K562 (cell line): ENCODE measurements at regions not wholly inside any gene's neighbourhood (a gene's known extent, or its start where the extent isn't known, plus 50 kb on each side); places are given as distances from the start of the nearest gene placed in this dataset.
A peak's percentile ranks its signal among the peaks of the same experiment; 100 is the strongest.

Experiments
- ATAC-seq: fragments of 200-7000 bp; cut with Tn5 transposase; 3 replicates; pipeline ENCODE4 v1.9.1; 2020; ENCODE audit warnings: moderate library complexity
- BruUV-seq: library from RNA; stranded (reverse); fragments of 400-500 nt; replicated peaks from 2 replicates; lab custom pipeline; 2021; lab: Mats Ljungman, UMichigan
- CTCF ChIA-PET: fragments of 300-600 bp; formaldehyde crosslinking; extraction: SDS; loops from one replicate; lab custom pipeline; 2021; ENCODE audit warnings: low intra/inter-chr PET ratio; lab: Yijun Ruan, JAX
- POLR2A ChIA-PET: fragments of 300-600, 350-650 bp; sonication (Branson Sonifier 250); formaldehyde crosslinking; extraction: SDS; loops from one replicate; lab custom pipeline; 2021; ENCODE audit warnings: antibody characterized with exemption, inconsistent platforms; lab: Yijun Ruan, JAX
- DNase-seq, 4 experiments: peaks; one replicate each; pipeline versions ENCODE4 v3.0.0 to v3.0.0-alpha.2; 2011 to 2018; ENCODE audit warnings: low spot score in 3 of 4, mixed read lengths in 3 of 4; ENCODE audit errors: extremely low read depth in 1 of 4
- FAIRE-seq: peaks from 2 replicates; lab custom pipeline; 2011; peaks lifted over from hg19 to GRCh38; lab: Jason Lieb, UNC
- H2AFZ ChIP-seq: 2 replicates; pipeline ENCODE4 v1.6.0; 2011; ENCODE audit warnings: low read depth, low read length, control low read depth, inconsistent platforms
- H3K27ac ChIP-seq: fragments of 200-600 bp; 3 replicates; pipeline ENCODE4 v1.8.0; 2011; ENCODE audit warnings: low read depth, mild to moderate bottlenecking, control low read depth, inconsistent platforms, low read length, moderate library complexity, mixed read lengths; ENCODE audit errors: extremely low read depth
- H3K27me3 ChIP-seq, 2 experiments: fragments of 300-600 bp in 1 of 2; 2 replicates in 1 of 2; 3 replicates in 1 of 2; pipeline versions ENCODE4 v1.6.0 to v1.8.0; 2011; ENCODE audit warnings: inconsistent platforms in 2 of 2, low read length in 2 of 2, mild to moderate bottlenecking in 1 of 2, mixed read lengths in 1 of 2, moderate library complexity in 1 of 2; ENCODE audit not compliant: control insufficient read depth in 2 of 2, insufficient read depth in 2 of 2
- H3K36me3 ChIP-seq: fragments of 300-600 bp; 3 replicates; pipeline ENCODE4 v1.8.0; 2011; ENCODE audit warnings: mild to moderate bottlenecking, low read length, inconsistent platforms; ENCODE audit not compliant: control insufficient read depth, insufficient read depth
- H3K4me1 ChIP-seq, 2 experiments: fragments of 200-600 bp in 1 of 2; replicated peaks in 1 of 2; 2 replicates in 1 of 2; 3 replicates in 1 of 2; pipeline versions ENCODE4 v1.5.1 to v1.8.0; 2011; ENCODE audit warnings: inconsistent platforms in 2 of 2, low read length in 2 of 2, mild to moderate bottlenecking in 1 of 2, mixed read lengths in 1 of 2, moderate library complexity in 1 of 2; ENCODE audit not compliant: control insufficient read depth in 2 of 2, insufficient read depth in 2 of 2
- H3K4me2 ChIP-seq: 2 replicates; pipeline ENCODE4 v1.6.1; 2011; ENCODE audit warnings: low read length, control low read depth, inconsistent platforms, mixed read lengths; ENCODE audit not compliant: insufficient read depth
- H3K4me3 ChIP-seq: fragments of 200-600 bp; sonication (generic), shearing (Covaris generic); 2 replicates; pipeline ENCODE4 v1.5.1; 2016; ENCODE audit warnings: control low read depth, inconsistent platforms
- H3K79me2 ChIP-seq: fragments of 200-600 bp; 3 replicates; pipeline ENCODE4 v1.8.0; 2011; ENCODE audit warnings: low read length, inconsistent platforms; ENCODE audit not compliant: control insufficient read depth, insufficient read depth
- H3K9ac ChIP-seq, 2 experiments: 2 replicates each; pipeline versions ENCODE4 v1.6.0 to v1.6.1; 2011; ENCODE audit warnings: low read depth in 2 of 2, low read length in 2 of 2, control low read depth in 1 of 2, inconsistent platforms in 1 of 2, mild to moderate bottlenecking in 1 of 2, mixed read lengths in 1 of 2; ENCODE audit not compliant: insufficient read depth in 1 of 2
- H3K9me1 ChIP-seq: one replicate; pipeline ENCODE4 v1.6.0; 2011; ENCODE audit warnings: inconsistent platforms, mild to moderate bottlenecking, low read length, moderate library complexity; ENCODE audit not compliant: control insufficient read depth, insufficient read depth
- H3K9me3 ChIP-seq: replicated peaks from 2 replicates; pipeline ENCODE4 v1.5.1; 2011; ENCODE audit warnings: low read depth, low read length, inconsistent platforms; ENCODE audit not compliant: control insufficient read depth, insufficient read depth
- H4K20me1 ChIP-seq: replicated peaks from 2 replicates; pipeline ENCODE4 v1.6.1; 2011; ENCODE audit warnings: low read length, inconsistent platforms, mixed read lengths; ENCODE audit not compliant: control insufficient read depth, insufficient read depth
- CSDE1 ChIP-seq, 2 experiments: fragments of 450-650 bp; IDR thresholded peaks; 2 replicates each; pipeline ENCODE4 v1.6.1; 2016; ENCODE audit warnings: mild to moderate bottlenecking in 1 of 2
- CTBP1 ChIP-seq: fragments of 450-650 bp; IDR thresholded peaks from 2 replicates; pipeline ENCODE4 v1.6.1; 2016; ENCODE audit warnings: borderline replicate concordance
- IRF1 ChIP-seq: sonication (generic); formaldehyde crosslinking; IDR thresholded peaks from 2 replicates; pipeline ENCODE4 v1.8.0; 2022; ENCODE audit warnings: missing genetic modification reagents, mild to moderate bottlenecking, borderline replicate concordance
- NFIC ChIP-seq: fragments of 450-650 bp; IDR thresholded peaks from 2 replicates; pipeline ENCODE4 v1.6.1; 2017; ENCODE audit warnings: mild to moderate bottlenecking, inconsistent platforms
- POLR3A ChIP-seq: IDR thresholded peaks from 2 replicates; pipeline ENCODE4 v1.6.1; 2011; ENCODE audit warnings: borderline replicate concordance, mild to moderate bottlenecking, moderate library complexity; ENCODE audit not compliant: insufficient read length, insufficient read depth; ENCODE audit errors: extremely low read depth
- TAL1 ChIP-seq: fragments of 450-650 bp; IDR thresholded peaks from 2 replicates; pipeline ENCODE4 v1.6.1; 2016; ENCODE audit warnings: mild to moderate bottlenecking
- TEAD2 ChIP-seq: fragments of 450-650 bp; IDR thresholded peaks from 2 replicates; pipeline ENCODE4 v1.6.1; 2016; ENCODE audit warnings: missing genetic modification characterization, control low read depth, missing compliant biosample characterization
- ZMIZ1 ChIP-seq, 2 experiments: fragments of 150-350 bp in 1 of 2; IDR thresholded peaks; 2 replicates each; pipeline ENCODE4 v1.6.1; 2012 to 2016; ENCODE audit warnings: low read depth in 2 of 2, low read length in 2 of 2, mild to moderate bottlenecking in 1 of 2, moderate library complexity in 1 of 2
- WGBS: fragments of 100-300 bp; shearing (Covaris generic); methylation state at CpG from one replicate; pipeline ENCODE4 v1.1.6; 2016; ENCODE audit warnings: low coverage, mixed read lengths; ENCODE audit not compliant: insufficient coverage; ENCODE audit errors: missing lambda C conversion rate; 5-methylcytosine and 5-hydroxymethylcytosine counted together
- in situ Hi-C: fragments of 300-500 bp; cut with MboI; formaldehyde crosslinking; loops from 4 replicates; pipeline ENCODE4 v1.15.0; 2018; ENCODE audit warnings: inconsistent platforms, mixed read lengths
- intact Hi-C: fragments of 100-400 bp; cut with micrococcal nuclease; formaldehyde crosslinking; loops from 2 replicates; pipeline ENCODE4 v1.14.2; 2022

GRCh38 chr4:124152132-124152531 lies 560.4 kb downstream of the ANKRD50 start (continued):
- TF ChIP-seq ZMIZ1 (IDR thresholded peaks at IDR 0.05; ENCODE audit: low read depth in 2 of 2, low read length in 2 of 2) (no peak), CTBP1 (no peak), TAL1 (no peak)

GRCh38 chr4:124155239-124155638 lies 557.3 kb downstream of the ANKRD50 start:
- Histone ChIP-seq H3K9me1 (no peaks in the 10 kb centered on the region), H3K9ac (no peak overlapping the region), H3K27me3 (no peaks in the 10 kb centered on the region), H3K4me3 (no peak overlapping the region), H3K79me2 (no peaks in the 10 kb centered on the region), H3K27ac (no peak overlapping the region), H3K36me3 (no peaks in the 10 kb centered on the region), H2AFZ (no peak overlapping the region), H4K20me1 (no peaks in the 10 kb centered on the region), H3K4me2 (no peak overlapping the region), H3K4me1 (no peaks in the 10 kb centered on the region), H3K9me3 (no peaks in the 10 kb centered on the region)
- FAIRE-seq (no peak), ATAC-seq (no peak), DNase-seq (no peak)
- TF ChIP-seq POLR3A (no peak), NFIC (peak; percentile 49), TEAD2 (tag) (no peak), IRF1 (CRISPR knock-in tag) (no peak), CSDE1 (IDR thresholded peaks at IDR 0.05) (no peak)
- ChIA-PET POLR2A (no interaction called here), CTCF (no interaction called here)
- in situ Hi-C loops (no loop called here), intact Hi-C loops (no loop called here)
- 0% methylated on average over 1 of the region's 1 CpG for WGBS
- no TSS peak for BruUV-seq
